Prostate gland (tissue), 2 donors: ENCODE measurements at regions not wholly inside any gene's neighbourhood (a gene's known extent, or its start where the extent isn't known, plus 50 kb on each side); places are given as distances from the start of the nearest gene placed in this dataset.

ENCODE experiments used
- POLR2A ChIP-seq: fragments of 450-650 bp; IDR thresholded peaks from one replicate; pipeline ENCODE4 v1.6.1; 2016; ENCODE audit warnings: antibody characterized with exemption, mild to moderate bottlenecking
- POLR2AphosphoS5 ChIP-seq: sonication (generic); formaldehyde crosslinking; IDR thresholded peaks from one replicate; pipeline ENCODE4 v1.6.1; 2017; ENCODE audit warnings: antibody characterized with exemption
- TF ChIP-seq, protein P1 (sequence below), 4 experiments: fragments of 200-600 bp in 2 of 4; fragments of 450-650 bp in 2 of 4; sonication (generic) in 2 of 4; IDR thresholded peaks; 1 replicate in 3 of 4; 2 replicates in 1 of 4; pipeline ENCODE4 v1.5.1; 2016 to 2019; ENCODE audit warnings: antibody characterized with exemption in 4 of 4, mild to moderate bottlenecking in 2 of 4, moderate library complexity in 2 of 4

DNA sequence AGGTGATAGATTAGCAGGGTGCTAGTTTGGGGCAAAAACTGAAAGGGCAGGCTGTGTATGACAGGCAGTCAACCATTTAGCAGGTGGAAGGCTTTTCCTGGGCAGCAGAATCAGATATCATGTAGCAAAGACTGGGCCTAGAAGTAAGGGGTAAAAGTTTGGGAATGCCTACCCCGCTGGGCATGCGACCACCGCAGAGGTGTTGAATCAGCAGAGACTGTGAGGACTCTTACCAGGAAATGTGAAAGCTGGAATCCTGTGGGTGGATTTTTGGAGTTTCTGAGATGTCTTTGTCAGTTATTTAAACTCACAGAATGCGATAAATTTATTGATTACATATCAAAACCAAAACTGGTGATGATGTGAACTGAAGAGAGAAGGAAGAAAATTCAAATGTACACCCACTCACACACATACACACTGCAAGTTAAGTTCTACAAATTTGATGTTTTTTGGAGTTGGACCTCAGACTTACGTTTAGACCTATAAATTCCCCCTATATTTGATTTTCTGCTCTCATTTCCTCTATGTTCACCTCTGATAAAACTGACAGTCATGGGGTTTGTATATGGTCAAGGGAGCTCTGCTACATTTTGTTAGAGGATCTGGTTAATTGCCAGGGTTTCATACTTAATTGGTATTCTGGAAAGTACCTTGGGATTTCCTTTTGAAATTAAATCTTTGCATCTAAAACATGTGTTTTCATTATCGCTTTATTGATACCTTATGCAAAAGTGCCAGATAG lies 333.6 kb downstream of the CSNK1G3 start:
- TF ChIP-seq, protein P1, sequence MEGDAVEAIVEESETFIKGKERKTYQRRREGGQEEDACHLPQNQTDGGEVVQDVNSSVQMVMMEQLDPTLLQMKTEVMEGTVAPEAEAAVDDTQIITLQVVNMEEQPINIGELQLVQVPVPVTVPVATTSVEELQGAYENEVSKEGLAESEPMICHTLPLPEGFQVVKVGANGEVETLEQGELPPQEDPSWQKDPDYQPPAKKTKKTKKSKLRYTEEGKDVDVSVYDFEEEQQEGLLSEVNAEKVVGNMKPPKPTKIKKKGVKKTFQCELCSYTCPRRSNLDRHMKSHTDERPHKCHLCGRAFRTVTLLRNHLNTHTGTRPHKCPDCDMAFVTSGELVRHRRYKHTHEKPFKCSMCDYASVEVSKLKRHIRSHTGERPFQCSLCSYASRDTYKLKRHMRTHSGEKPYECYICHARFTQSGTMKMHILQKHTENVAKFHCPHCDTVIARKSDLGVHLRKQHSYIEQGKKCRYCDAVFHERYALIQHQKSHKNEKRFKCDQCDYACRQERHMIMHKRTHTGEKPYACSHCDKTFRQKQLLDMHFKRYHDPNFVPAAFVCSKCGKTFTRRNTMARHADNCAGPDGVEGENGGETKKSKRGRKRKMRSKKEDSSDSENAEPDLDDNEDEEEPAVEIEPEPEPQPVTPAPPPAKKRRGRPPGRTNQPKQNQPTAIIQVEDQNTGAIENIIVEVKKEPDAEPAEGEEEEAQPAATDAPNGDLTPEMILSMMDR (IDR thresholded peaks at IDR 0.05), result no peak
- TF ChIP-seq POLR2A, result no peak
- TF ChIP-seq POLR2AphosphoS5, result no peak
